Keratinocyte (primary cell): ENCODE measurements at regions not wholly inside any gene's neighbourhood (a gene's known extent, or its start where the extent isn't known, plus 50 kb on each side); places are given as distances from the start of the nearest gene placed in this dataset.

Source experiments
- DNase-seq: peaks from one replicate; pipeline ENCODE4 v3.0.0-alpha.2; 2011; ENCODE audit warnings: low read depth, missing footprints, low spot score
- FAIRE-seq: peaks from 2 replicates; lab custom pipeline; 2011; peaks lifted over from hg19 to GRCh38; lab: Jason Lieb, UNC
- H2AFZ ChIP-seq: 2 replicates; pipeline ENCODE4 v1.6.0; 2012; ENCODE audit warnings: low read length, control low read depth, inconsistent platforms; ENCODE audit not compliant: control insufficient read depth
- H3K27ac ChIP-seq: 2 replicates; pipeline ENCODE4 v1.5.1; 2011; ENCODE audit warnings: low read length; ENCODE audit not compliant: control insufficient read depth, insufficient read depth
- H3K27me3 ChIP-seq: 3 replicates; pipeline ENCODE4 v1.6.0; 2011; ENCODE audit warnings: low read length; ENCODE audit not compliant: control insufficient read depth, insufficient read depth; ENCODE audit errors: extremely low read depth
- H3K36me3 ChIP-seq, 2 experiments: 2 replicates in 1 of 2; 3 replicates in 1 of 2; pipeline ENCODE4 v1.5.1; 2011; ENCODE audit warnings: low read length in 2 of 2, mild to moderate bottlenecking in 1 of 2; ENCODE audit not compliant: control insufficient read depth in 2 of 2, insufficient read depth in 2 of 2; ENCODE audit errors: extremely low read depth in 1 of 2
- H3K4me1 ChIP-seq: 3 replicates; pipeline ENCODE4 v1.5.1; 2011; ENCODE audit warnings: low read length; ENCODE audit not compliant: control insufficient read depth, insufficient read depth; ENCODE audit errors: extremely low read depth
- H3K4me2 ChIP-seq: 3 replicates; pipeline ENCODE4 v1.6.0; 2011; ENCODE audit warnings: low read depth, low read length; ENCODE audit not compliant: control insufficient read depth, insufficient read depth; ENCODE audit errors: extremely low read depth
- H3K4me3 ChIP-seq, 3 experiments: fragments of 200-600 bp in 1 of 3; sonication (generic) in 1 of 3; 2 replicates in 2 of 3; 3 replicates in 1 of 3; pipeline ENCODE4 v1.5.1; 2011 to 2016; ENCODE audit warnings: low read length in 3 of 3, mild to moderate bottlenecking in 3 of 3, control low read depth in 2 of 3, inconsistent platforms in 1 of 3, low read depth in 1 of 3, mixed read lengths in 1 of 3, mixed run types in 1 of 3, moderate library complexity in 1 of 3; ENCODE audit not compliant: control insufficient read depth in 2 of 3, insufficient read depth in 2 of 3; ENCODE audit errors: extremely low read depth in 1 of 3
- H3K79me2 ChIP-seq: 2 replicates; pipeline ENCODE4 v1.6.0; 2012; ENCODE audit warnings: low read length; ENCODE audit not compliant: control insufficient read depth, insufficient read depth
- H3K9ac ChIP-seq: 3 replicates; pipeline ENCODE4 v1.6.0; 2011; ENCODE audit warnings: low read length; ENCODE audit not compliant: control insufficient read depth, insufficient read depth; ENCODE audit errors: extremely low read depth
- H3K9me1 ChIP-seq: 3 replicates; pipeline ENCODE4 v1.6.0; 2011; ENCODE audit warnings: low read length; ENCODE audit not compliant: control insufficient read depth, insufficient read depth; ENCODE audit errors: extremely low read depth
- H3K9me3 ChIP-seq: 2 replicates; pipeline ENCODE4 v1.5.1; 2012; ENCODE audit warnings: low read depth, low read length; ENCODE audit not compliant: control insufficient read depth
- H4K20me1 ChIP-seq: 3 replicates; pipeline ENCODE4 v1.6.0; 2011; ENCODE audit warnings: low read length; ENCODE audit not compliant: control insufficient read depth, insufficient read depth; ENCODE audit errors: extremely low read depth
- EZH2 ChIP-seq: IDR thresholded peaks from one replicate; pipeline ENCODE4 v1.6.1; 2012; ENCODE audit warnings: inconsistent platforms, mild to moderate bottlenecking, low read length, moderate library complexity
- dilution Hi-C: fragments of 300-500 bp; cut with MboI; formaldehyde crosslinking; loops from one replicate; pipeline ENCODE4 v1.7.0; 2020; ENCODE audit warnings: low sequenced_read_pairs; ENCODE audit not compliant: extremely low pct_ligation_motif_present
- TF ChIP-seq, protein P1 (sequence below), 3 experiments: IDR thresholded peaks in 1 of 3; conservative IDR thresholded peaks in 1 of 3; optimal IDR thresholded peaks in 1 of 3; 2 replicates in 2 of 3; 3 replicates in 1 of 3; pipeline versions ENCODE3 to v1.5.1; 2011; ENCODE audit warnings: low read length in 3 of 3, mild to moderate bottlenecking in 3 of 3, moderate library complexity in 2 of 3, control low read depth in 1 of 3, inconsistent platforms in 1 of 3; ENCODE audit not compliant: insufficient read depth in 2 of 3; ENCODE audit errors: extremely low read depth in 1 of 3

GRCh38 chr2:5409898-5410381 lies 282.2 kb upstream of the SOX11 start:
- Histone ChIP-seq H3K9me3 (peaks cover 3% of the 10 kb centered on the region), H3K27me3 (no peaks in the 10 kb centered on the region), H3K9me1 (no peaks in the 10 kb centered on the region), H3K4me1 (no peaks in the 10 kb centered on the region), H2AFZ (no peak overlapping the region), H4K20me1 (no peaks in the 10 kb centered on the region), H3K4me3 (no peak overlapping the region), H3K36me3 (no peaks in the 10 kb centered on the region), H3K9ac (no peak overlapping the region), H3K4me2 (no peak overlapping the region), H3K79me2 (no peaks in the 10 kb centered on the region), H3K27ac (no peak overlapping the region)
- FAIRE-seq (no peak), DNase-seq (no peak)
- dilution Hi-C loops: no loop called here
- TF ChIP-seq EZH2: no peak
- TF ChIP-seq, protein P1, sequence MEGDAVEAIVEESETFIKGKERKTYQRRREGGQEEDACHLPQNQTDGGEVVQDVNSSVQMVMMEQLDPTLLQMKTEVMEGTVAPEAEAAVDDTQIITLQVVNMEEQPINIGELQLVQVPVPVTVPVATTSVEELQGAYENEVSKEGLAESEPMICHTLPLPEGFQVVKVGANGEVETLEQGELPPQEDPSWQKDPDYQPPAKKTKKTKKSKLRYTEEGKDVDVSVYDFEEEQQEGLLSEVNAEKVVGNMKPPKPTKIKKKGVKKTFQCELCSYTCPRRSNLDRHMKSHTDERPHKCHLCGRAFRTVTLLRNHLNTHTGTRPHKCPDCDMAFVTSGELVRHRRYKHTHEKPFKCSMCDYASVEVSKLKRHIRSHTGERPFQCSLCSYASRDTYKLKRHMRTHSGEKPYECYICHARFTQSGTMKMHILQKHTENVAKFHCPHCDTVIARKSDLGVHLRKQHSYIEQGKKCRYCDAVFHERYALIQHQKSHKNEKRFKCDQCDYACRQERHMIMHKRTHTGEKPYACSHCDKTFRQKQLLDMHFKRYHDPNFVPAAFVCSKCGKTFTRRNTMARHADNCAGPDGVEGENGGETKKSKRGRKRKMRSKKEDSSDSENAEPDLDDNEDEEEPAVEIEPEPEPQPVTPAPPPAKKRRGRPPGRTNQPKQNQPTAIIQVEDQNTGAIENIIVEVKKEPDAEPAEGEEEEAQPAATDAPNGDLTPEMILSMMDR (optimal IDR thresholded peaks at IDR 0.05 in 1 of 3, IDR thresholded peaks at IDR 0.05 in 1 of 3, conservative IDR thresholded peaks at IDR 0.05 in 1 of 3; ENCODE audit: extremely low read depth in 1 of 3, insufficient read depth in 2 of 3, low read length in 3 of 3): no peak

- TF ChIP-seq EZH2: no peak
- TF ChIP-seq, protein P1 (optimal IDR thresholded peaks at IDR 0.05 in 1 of 3, IDR thresholded peaks at IDR 0.05 in 1 of 3, conservative IDR thresholded peaks at IDR 0.05 in 1 of 3; ENCODE audit: extremely low read depth in 1 of 3, insufficient read depth in 2 of 3, low read length in 3 of 3): no peak
- Histone ChIP-seq H2AFZ (no peak overlapping the region), H3K27ac (no peak overlapping the region), H3K4me3 (no peak overlapping the region), H3K36me3 (no peaks in the 10 kb centered on the region), H3K4me2 (no peak overlapping the region), H4K20me1 (no peaks in the 10 kb centered on the region), H3K9ac (no peak overlapping the region), H3K9me3 (peaks cover 2% of the 10 kb centered on the region), H3K27me3 (no peaks in the 10 kb centered on the region), H3K79me2 (no peaks in the 10 kb centered on the region), H3K4me1 (no peaks in the 10 kb centered on the region), H3K9me1 (no peaks in the 10 kb centered on the region)
- no peak for DNase-seq
- dilution Hi-C loops: no loop called here
- no peak for FAIRE-seq
Measured at GRCh38 chr2:5410991-5411700, 281.0 kb upstream of the SOX11 start.
